MCF 10A (cell line): ENCODE measurements at regions not wholly inside any gene's neighbourhood (a gene's known extent, or its start where the extent isn't known, plus 50 kb on each side); places are given as distances from the start of the nearest gene placed in this dataset.

Source experiments
- BruUV-seq: library from RNA; stranded (reverse); fragments of 400-500 nt; replicated peaks from 2 replicates; lab custom pipeline; 2021; lab: Mats Ljungman, UMichigan
- CTCF ChIA-PET: fragments of 300-600 bp; sonication (Branson Sonifier 250); formaldehyde crosslinking; extraction: SDS; loops from one replicate; lab custom pipeline; 2021; ENCODE audit warnings: antibody characterized with exemption, inconsistent platforms; lab: Yijun Ruan, JAX
- POLR2A ChIA-PET: fragments of 300-600, 350-650 bp; sonication (Branson Sonifier 250); formaldehyde crosslinking; extraction: SDS; loops from one replicate; lab custom pipeline; 2020; ENCODE audit warnings: antibody characterized with exemption, inconsistent platforms; lab: Yijun Ruan, JAX
- DNase-seq: peaks from one replicate; pipeline ENCODE4 v3.0.0-alpha.2; 2018; ENCODE audit not compliant: unreplicated experiment
- H3K27ac Mint-ChIP-seq: one replicate; pipeline ENCODE4 v1.8.0; 2022; ENCODE audit warnings: mild to moderate bottlenecking, low read depth, mixed read lengths; ENCODE audit not compliant: unreplicated experiment
- H3K27me3 Mint-ChIP-seq: one replicate; pipeline ENCODE4 v1.8.0; 2022; ENCODE audit warnings: mixed read lengths; ENCODE audit not compliant: insufficient read depth, unreplicated experiment
- H3K36me3 Mint-ChIP-seq: one replicate; pipeline ENCODE4 v1.8.0; 2022; ENCODE audit warnings: mild to moderate bottlenecking, moderate library complexity, mixed read lengths; ENCODE audit not compliant: insufficient read depth, unreplicated experiment
- H3K4me1 Mint-ChIP-seq: one replicate; pipeline ENCODE4 v1.8.0; 2022; ENCODE audit warnings: mixed read lengths; ENCODE audit not compliant: insufficient read depth, unreplicated experiment
- H3K4me3 Mint-ChIP-seq: one replicate; pipeline ENCODE4 v1.8.0; 2022; ENCODE audit warnings: mild to moderate bottlenecking, moderate library complexity, mixed read lengths; ENCODE audit not compliant: unreplicated experiment
- H3K9me3 Mint-ChIP-seq: one replicate; pipeline ENCODE4 v1.8.0; 2022; ENCODE audit warnings: mixed read lengths; ENCODE audit not compliant: unreplicated experiment
- intact Hi-C: fragments of 100-400 bp; cut with micrococcal nuclease; formaldehyde crosslinking; loops from 2 replicates; pipeline ENCODE4 v1.14.1; 2022
- TF ChIP-seq, protein P1 (sequence below): fragments of 200-600 bp; IDR thresholded peaks from one replicate; pipeline ENCODE4 v1.8.0; 2022; ENCODE audit warnings: antibody characterized with exemption, mild to moderate bottlenecking; ENCODE audit not compliant: unreplicated experiment

DNA sequence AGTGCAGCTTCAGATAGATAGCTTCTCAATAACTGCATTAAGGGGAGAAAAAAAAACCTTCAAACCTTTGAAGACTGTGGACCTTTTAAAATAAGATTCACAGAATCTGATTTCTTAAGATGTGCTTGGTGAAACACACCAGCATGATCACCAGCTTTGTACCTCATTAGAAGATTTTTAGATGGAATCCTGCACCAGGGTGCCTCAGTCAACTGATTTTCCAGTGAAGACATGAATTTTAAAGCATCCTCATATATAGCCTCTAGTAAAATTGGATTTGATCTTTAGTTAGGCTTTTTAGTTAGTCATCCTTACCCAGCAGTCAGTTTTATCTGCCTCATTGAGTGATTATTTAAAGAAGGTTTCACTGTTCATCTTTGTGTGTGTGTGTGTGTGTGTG lies 208.6 kb upstream of the DEPDC1 start:
- no peak overlapping the region for H3K27ac Mint-ChIP-seq
- POLR2A ChIA-PET: no interaction called here
- H3K4me3 Mint-ChIP-seq: no peak overlapping the region
- CTCF ChIA-PET: no interaction called here
- H3K36me3 Mint-ChIP-seq: no peaks in the 10 kb centered on the region
- no peaks in the 10 kb centered on the region for H3K27me3 Mint-ChIP-seq
- TF ChIP-seq, protein P1, sequence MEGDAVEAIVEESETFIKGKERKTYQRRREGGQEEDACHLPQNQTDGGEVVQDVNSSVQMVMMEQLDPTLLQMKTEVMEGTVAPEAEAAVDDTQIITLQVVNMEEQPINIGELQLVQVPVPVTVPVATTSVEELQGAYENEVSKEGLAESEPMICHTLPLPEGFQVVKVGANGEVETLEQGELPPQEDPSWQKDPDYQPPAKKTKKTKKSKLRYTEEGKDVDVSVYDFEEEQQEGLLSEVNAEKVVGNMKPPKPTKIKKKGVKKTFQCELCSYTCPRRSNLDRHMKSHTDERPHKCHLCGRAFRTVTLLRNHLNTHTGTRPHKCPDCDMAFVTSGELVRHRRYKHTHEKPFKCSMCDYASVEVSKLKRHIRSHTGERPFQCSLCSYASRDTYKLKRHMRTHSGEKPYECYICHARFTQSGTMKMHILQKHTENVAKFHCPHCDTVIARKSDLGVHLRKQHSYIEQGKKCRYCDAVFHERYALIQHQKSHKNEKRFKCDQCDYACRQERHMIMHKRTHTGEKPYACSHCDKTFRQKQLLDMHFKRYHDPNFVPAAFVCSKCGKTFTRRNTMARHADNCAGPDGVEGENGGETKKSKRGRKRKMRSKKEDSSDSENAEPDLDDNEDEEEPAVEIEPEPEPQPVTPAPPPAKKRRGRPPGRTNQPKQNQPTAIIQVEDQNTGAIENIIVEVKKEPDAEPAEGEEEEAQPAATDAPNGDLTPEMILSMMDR: no peak
- no peaks in the 10 kb centered on the region for H3K4me1 Mint-ChIP-seq
- DNase-seq: no peak
- no TSS peak for BruUV-seq
- peaks cover 15% of the 10 kb centered on the region for H3K9me3 Mint-ChIP-seq
- intact Hi-C loops: no loop called here

DNA sequence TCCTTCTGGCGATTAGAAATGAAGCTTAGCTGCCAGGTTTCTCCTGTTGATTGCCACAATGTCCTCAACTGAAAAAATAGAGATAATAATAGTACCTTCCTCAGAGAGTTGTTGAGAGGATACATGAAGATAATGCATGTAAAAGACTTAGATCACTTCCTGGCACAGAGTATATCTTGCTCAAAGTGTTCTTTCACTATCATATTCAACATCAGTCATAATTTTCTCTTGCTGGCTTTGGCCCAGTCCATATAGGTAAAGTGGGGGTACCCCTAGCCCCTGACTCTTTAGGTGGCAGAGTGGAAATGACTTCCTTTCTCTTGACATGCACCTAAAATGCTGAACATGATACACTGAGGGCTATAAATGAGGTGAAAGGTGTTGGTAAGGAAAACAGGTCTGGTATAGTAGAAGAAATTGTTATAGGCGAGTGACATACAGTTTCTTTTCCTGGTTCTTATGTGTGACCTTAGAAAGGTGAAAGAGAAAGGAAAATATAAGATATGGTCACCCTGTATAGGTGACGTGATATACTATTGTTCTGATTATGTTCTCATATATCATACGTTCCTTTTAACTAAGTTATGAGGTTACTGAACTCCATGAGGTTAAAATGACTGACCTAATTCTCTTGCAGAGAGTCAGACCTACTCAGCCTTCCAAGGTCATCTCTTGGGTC lies 209.9 kb upstream of the DEPDC1 start:
- BruUV-seq: no TSS peak
- DNase-seq: no peak
- H3K4me3 Mint-ChIP-seq: no peak overlapping the region

DNA sequence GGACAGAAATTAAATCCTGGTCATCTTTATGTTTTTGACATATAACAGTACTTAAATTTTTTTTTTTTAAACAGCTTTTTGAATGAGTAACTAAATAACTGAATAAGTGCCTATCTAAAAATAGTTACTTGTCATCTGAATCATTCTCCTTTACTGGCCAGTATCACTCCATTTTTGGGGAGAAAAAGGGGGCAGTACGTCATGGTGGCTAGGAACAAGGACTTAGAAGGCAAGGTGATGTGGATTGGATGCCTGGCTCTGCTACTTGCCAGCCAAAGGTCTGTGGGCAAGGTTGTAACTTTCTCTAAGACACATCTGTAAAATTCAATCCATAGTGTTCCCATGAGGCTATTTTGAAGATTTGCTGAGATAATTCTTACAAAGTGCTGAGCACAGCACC lies 220.4 kb upstream of the DEPDC1 start:
- TF ChIP-seq, protein P1: no peak
- CTCF ChIA-PET: no interaction called here
- Mint-ChIP-seq H3K27me3 (peaks cover 10% of the 10 kb centered on the region), H3K4me3 (no peak overlapping the region), H3K36me3 (no peaks in the 10 kb centered on the region), H3K4me1 (no peaks in the 10 kb centered on the region), H3K9me3 (no peaks in the 10 kb centered on the region), H3K27ac (no peak overlapping the region)
- no peak for DNase-seq
- intact Hi-C loops: no loop called here
- no TSS peak for BruUV-seq
- POLR2A ChIA-PET: no interaction called here

More for the DNA sequence above, 209.9 kb upstream of the DEPDC1 start:
- H3K27me3 Mint-ChIP-seq: no peaks in the 10 kb centered on the region
- H3K4me1 Mint-ChIP-seq: no peaks in the 10 kb centered on the region
- no peak overlapping the region for H3K27ac Mint-ChIP-seq
- TF ChIP-seq, protein P1: no peak
- no peaks in the 10 kb centered on the region for H3K36me3 Mint-ChIP-seq
- peaks cover 15% of the 10 kb centered on the region for H3K9me3 Mint-ChIP-seq
- ChIA-PET POLR2A (no interaction called here), CTCF (no interaction called here)
- intact Hi-C loops: no loop called here

DNA sequence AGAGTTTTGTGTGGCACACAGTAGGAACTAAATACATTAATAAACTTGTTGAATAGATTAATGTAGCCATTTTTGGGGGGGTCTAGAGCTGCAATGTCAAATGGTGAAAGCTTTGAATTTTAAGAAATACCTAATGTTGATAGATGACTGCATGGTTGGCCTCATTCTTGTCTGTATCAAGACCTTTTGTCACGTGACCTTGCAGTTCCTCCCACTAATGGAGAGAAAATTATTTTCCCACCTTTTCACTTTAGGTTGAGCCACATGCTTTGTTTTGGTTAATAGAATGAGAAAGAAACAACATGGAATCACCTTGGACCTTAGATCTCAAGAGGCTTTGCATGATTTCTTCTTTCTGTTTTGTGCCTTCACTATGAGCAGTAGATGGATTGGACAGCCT lies 223.6 kb upstream of the DEPDC1 start:
- intact Hi-C loops: no loop called here
- H3K36me3 Mint-ChIP-seq: no peaks in the 10 kb centered on the region
- DNase-seq: no peak
- ChIA-PET CTCF (no interaction called here), POLR2A (interaction anchor here (1.1 kb wide), 1 partner anchor 25 kb away, joined by 3 read pairs; no protein-coding TSS in a partner anchor)
- no peaks in the 10 kb centered on the region for H3K27me3 Mint-ChIP-seq
- H3K9me3 Mint-ChIP-seq: no peaks in the 10 kb centered on the region
- TF ChIP-seq, protein P1: no peak
- no peak overlapping the region for H3K4me3 Mint-ChIP-seq
- BruUV-seq: no TSS peak
- H3K4me1 Mint-ChIP-seq: no peaks in the 10 kb centered on the region
- H3K27ac Mint-ChIP-seq: no peak overlapping the region
